ENCODE measurements at regions not wholly inside any gene's neighbourhood (a gene's known extent, or its start where the extent isn't known, plus 50 kb on each side); places are given as distances from the start of the nearest gene placed in this dataset.
A peak's percentile ranks its signal among the peaks of the same experiment; 100 is the strongest.

GRCh38 chr2:67838205-67838604 is 224.6 kb downstream of the C1D start:
- TF ChIP-seq, protein P1, sequence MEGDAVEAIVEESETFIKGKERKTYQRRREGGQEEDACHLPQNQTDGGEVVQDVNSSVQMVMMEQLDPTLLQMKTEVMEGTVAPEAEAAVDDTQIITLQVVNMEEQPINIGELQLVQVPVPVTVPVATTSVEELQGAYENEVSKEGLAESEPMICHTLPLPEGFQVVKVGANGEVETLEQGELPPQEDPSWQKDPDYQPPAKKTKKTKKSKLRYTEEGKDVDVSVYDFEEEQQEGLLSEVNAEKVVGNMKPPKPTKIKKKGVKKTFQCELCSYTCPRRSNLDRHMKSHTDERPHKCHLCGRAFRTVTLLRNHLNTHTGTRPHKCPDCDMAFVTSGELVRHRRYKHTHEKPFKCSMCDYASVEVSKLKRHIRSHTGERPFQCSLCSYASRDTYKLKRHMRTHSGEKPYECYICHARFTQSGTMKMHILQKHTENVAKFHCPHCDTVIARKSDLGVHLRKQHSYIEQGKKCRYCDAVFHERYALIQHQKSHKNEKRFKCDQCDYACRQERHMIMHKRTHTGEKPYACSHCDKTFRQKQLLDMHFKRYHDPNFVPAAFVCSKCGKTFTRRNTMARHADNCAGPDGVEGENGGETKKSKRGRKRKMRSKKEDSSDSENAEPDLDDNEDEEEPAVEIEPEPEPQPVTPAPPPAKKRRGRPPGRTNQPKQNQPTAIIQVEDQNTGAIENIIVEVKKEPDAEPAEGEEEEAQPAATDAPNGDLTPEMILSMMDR (IDR thresholded peaks at IDR 0.05; ENCODE audit: extremely low read depth, missing control alignments) = no peak
- no peak for DNase-seq (ENCODE audit: low spot score)

GRCh38 chr2:67839242-67839641 is 223.6 kb downstream of the C1D start:
- TF ChIP-seq, protein P1 (IDR thresholded peaks at IDR 0.05; ENCODE audit: extremely low read depth, missing control alignments) = no peak
- no peak for DNase-seq (ENCODE audit: low spot score)

DNA sequence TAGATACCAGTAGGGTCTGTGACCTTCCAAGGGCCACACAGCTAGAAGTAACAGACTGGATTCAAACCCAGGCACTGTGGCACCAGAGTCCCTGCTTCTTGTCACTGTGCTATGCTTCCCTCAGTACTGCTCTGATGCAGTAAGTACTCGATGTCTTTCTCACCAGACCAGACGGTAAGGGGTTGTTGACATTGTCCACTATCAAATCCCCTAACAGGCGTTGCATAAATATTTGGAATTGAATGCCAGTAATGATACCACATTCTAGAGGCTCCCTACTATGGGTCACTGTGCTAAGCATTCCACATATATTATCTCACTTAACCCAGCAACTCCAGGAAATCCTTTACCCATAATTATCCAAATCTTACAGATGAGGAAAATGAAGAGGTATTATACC is 223.1 kb downstream of the C1D start:
- TF ChIP-seq, protein P1 (IDR thresholded peaks at IDR 0.05; ENCODE audit: extremely low read depth, missing control alignments) = no peak
- no peak for DNase-seq (ENCODE audit: low spot score)

DNA sequence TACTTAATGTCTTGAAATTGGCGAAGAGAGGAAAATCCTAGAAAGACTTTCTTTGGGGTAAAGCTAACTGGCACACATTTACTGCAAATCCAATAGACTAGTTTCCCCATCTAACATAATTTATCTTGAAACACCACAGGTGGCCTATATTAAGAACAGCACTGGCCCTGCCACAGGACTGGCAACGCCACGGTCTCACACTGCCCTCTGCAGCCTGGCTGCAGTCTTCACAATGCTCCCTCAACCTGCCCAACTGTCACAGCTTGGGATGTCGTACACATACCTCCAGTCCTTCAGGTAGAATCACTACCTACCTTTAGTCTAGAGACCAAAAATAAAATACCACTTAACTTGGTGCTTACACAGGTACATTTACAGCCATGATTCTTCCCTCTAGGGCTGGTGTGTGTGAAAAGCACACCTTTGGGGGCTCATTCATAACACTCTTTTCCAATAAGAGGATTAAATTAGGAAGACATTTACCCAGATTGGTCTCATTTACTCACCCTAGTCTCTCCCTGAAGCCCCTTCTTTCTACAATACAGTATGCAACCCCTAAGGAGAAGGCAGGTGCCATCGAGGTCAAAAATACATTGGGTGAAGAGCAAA is 222.2 kb downstream of the C1D start:
- DNase-seq (ENCODE audit: low spot score) = peak; percentile 25
- TF ChIP-seq, protein P1 (IDR thresholded peaks at IDR 0.05; ENCODE audit: extremely low read depth, missing control alignments) = no peak

- no peak for DNase-seq (ENCODE audit: low spot score)
- TF ChIP-seq, protein P1 (IDR thresholded peaks at IDR 0.05; ENCODE audit: extremely low read depth, missing control alignments) = no peak
Observed at GRCh38 chr2:67841711-67842110, 221.1 kb downstream of the C1D start.

DNA sequence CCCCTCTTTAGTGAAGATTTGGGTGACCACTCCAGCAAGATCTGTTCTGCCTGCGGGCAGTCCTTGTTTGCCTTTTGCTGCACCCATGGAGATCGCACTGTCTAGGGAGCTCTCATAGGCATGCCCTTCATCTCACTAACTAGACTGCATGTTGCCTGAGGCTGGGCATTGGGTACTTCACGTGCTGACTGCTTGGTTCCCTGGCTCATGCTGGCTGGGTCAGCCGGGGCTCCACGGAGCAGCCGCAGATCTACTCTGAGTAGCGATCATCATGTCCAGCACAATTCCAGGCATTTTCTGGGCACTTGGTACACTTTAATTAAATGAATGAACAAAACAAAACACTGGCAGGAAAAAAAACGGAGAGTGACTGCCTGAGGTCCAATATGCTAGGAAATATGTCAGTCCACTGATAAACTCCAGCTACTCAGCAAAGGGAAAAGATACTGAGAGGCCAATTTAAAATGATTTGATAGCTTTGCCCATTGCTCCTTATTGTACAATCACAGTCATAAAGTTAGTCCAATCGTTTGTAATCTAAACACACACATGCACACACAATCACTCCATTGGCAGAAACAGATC is 220.3 kb downstream of the C1D start:
- TF ChIP-seq, protein P1 (IDR thresholded peaks at IDR 0.05; ENCODE audit: extremely low read depth, missing control alignments) = no peak
- no peak for DNase-seq (ENCODE audit: low spot score)

DNA sequence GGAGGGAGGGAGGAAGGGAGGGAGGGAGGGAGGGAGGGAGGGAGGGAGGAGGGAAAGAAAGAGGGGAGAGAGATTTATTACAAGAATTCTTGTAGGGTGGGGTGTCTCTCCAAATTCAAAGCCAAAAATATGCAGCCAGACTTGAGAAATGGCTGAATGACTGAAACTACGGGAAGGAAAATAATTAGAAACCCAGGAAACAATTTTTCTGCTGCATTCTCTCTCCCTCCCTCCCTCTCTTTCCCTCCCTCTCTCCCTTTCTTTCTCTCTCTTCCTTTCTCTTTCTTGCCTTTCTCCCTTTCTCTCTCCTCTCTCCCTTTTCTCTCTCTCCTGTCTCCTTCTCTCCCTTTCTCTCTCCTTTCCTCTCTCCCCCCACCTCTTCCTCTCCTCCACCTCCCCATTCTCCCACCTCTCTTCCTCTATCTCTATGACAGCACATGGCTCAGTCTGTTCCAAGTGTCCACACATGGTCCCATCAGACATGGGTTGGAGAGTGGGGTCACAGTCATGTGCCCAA is 218.7 kb downstream of the C1D start:
- no peak for DNase-seq (ENCODE audit: low spot score)

More for the DNA sequence above, 218.7 kb downstream of the C1D start:
- TF ChIP-seq, protein P1 (IDR thresholded peaks at IDR 0.05; ENCODE audit: extremely low read depth, missing control alignments) = no peak

All from GM20000 (cell line).